ENCODE measurements at regions not wholly inside any gene's neighbourhood (a gene's known extent, or its start where the extent isn't known, plus 50 kb on each side); places are given as distances from the start of the nearest gene placed in this dataset.

DNA sequence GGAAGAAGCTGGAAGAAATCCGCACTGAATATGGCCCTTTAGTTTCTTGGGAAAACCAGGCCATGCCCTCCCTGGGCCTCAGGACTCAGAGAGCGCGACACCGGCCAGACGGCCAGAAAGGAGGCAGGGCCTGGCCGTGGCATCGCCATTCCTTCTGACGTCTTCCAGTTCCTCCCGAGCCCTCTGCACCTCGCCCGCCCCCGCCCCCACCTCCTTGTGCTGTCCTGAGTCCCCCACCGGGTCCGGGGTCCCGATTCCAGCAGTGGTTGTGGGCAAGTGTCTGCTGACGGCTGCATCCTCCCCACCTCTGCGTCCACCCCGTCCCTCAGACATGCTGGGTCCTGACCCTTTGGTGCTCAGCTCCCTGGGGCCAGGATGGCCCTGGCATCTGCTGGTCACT, 312.1 kb upstream of the SHH start:
- DNase-seq (ENCODE audit: low read depth): no peak
- H3K4me3 ChIP-seq (ENCODE audit: control insufficient read depth, low read depth, low read length): no peak overlapping the region
- TF ChIP-seq, protein P1, sequence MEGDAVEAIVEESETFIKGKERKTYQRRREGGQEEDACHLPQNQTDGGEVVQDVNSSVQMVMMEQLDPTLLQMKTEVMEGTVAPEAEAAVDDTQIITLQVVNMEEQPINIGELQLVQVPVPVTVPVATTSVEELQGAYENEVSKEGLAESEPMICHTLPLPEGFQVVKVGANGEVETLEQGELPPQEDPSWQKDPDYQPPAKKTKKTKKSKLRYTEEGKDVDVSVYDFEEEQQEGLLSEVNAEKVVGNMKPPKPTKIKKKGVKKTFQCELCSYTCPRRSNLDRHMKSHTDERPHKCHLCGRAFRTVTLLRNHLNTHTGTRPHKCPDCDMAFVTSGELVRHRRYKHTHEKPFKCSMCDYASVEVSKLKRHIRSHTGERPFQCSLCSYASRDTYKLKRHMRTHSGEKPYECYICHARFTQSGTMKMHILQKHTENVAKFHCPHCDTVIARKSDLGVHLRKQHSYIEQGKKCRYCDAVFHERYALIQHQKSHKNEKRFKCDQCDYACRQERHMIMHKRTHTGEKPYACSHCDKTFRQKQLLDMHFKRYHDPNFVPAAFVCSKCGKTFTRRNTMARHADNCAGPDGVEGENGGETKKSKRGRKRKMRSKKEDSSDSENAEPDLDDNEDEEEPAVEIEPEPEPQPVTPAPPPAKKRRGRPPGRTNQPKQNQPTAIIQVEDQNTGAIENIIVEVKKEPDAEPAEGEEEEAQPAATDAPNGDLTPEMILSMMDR (conservative IDR thresholded peaks at IDR 0.05; ENCODE audit: control insufficient read depth, insufficient read depth, low read depth, low read length): no peak

DNA sequence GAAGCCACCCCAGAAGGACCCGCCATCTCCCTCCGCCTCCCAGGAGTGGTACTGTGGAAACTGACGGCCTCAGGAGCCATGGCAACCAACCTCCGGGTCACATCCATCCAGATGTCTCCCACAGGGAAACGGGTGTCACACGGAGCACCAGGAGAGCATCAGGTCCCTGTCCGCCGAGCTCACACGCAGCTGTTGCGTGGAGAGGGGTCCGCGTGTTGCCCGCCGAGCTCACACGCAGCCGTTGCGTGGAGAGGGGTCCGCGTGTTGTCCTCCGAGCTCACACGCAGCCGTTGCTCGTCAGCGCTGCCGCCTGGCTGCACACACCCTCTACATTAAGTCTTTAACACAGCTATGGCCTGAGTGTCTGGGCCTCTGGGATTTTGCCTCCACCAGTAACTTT, 311.1 kb upstream of the SHH start:
- H3K4me3 ChIP-seq (ENCODE audit: control insufficient read depth, low read depth, low read length): no peak overlapping the region
- no peak for DNase-seq (ENCODE audit: low read depth)
- TF ChIP-seq, protein P1 (conservative IDR thresholded peaks at IDR 0.05; ENCODE audit: control insufficient read depth, insufficient read depth, low read depth, low read length): no peak

DNA sequence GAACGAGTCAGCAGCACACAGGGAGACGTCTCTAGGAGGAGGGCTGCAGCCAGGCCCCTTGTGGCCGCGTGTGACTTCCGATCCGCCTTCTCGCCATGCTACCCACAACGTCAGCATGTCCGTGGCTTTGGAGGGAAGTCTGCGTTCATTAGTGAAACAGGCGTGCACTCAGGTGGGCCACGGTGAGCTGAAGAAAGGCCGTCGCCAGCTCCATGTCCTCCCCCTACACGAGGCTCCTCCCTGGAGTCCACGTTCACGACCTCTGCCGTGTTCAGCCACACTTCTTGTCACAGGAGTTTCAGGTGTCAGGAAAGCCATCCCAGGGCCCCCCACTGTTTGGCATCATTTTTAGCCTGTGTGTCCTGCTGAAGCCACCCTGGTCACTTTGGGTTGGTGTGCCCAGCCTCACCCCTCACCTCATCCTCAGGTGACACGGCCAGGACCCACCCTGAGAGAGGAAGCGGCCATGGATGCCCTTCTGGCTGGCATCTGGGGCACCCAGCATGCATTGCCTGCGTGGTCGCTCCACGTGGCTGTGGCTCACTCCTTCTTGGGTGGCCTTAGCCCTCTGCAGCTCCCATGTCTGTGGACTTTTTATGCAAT, 310.6 kb upstream of the SHH start:
- no peak for DNase-seq (ENCODE audit: low read depth)
- TF ChIP-seq, protein P1 (conservative IDR thresholded peaks at IDR 0.05; ENCODE audit: control insufficient read depth, insufficient read depth, low read depth, low read length): no peak
- H3K4me3 ChIP-seq (ENCODE audit: control insufficient read depth, low read depth, low read length): no peak overlapping the region

DNA sequence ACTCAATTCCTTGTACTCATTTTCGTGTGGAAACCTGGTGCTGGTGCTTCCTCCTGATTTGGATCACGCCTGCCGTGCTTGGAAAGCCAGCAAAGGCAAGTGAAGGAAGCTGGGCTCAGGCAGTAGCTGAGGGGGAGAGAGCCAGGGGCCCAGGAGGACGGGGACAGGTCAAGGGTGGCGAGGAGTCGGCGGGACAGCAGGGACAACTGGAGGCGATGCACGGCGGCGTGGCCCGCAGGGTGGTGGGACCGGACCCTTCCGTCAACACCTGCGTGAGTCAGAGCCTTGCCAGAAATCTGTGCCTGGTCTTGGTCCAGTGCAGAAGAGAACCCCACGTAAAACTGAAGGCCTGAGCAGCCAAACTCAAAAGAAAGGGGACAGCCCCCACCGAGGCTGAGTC, 309.7 kb upstream of the SHH start:
- DNase-seq (ENCODE audit: low read depth): no peak
- TF ChIP-seq, protein P1 (conservative IDR thresholded peaks at IDR 0.05; ENCODE audit: control insufficient read depth, insufficient read depth, low read depth, low read length): no peak
- H3K4me3 ChIP-seq (ENCODE audit: control insufficient read depth, low read depth, low read length): no peak overlapping the region

DNA sequence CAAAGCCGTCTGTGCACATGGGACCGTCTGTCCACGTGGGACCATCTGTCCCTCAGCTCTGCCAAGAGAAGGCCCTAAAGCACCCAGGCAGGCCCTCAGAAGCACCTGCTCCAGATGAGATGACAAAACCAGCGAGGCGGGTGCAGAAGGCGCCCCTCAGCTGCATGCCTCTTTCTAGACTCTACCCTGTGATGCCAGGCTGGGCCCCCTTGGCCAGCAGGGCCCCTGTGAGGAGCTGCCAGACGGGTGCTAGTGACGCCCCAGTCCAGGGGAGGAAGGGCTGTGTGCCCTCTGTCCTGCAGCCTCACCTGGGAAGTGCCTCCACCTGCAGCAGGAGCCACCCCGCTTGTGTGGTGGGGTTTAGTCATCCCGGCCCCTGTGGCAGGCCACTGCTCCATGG, 309.2 kb upstream of the SHH start:
- TF ChIP-seq, protein P1 (conservative IDR thresholded peaks at IDR 0.05; ENCODE audit: control insufficient read depth, insufficient read depth, low read depth, low read length): no peak
- no peak overlapping the region for H3K4me3 ChIP-seq (ENCODE audit: control insufficient read depth, low read depth, low read length)
- DNase-seq (ENCODE audit: low read depth): no peak

DNA sequence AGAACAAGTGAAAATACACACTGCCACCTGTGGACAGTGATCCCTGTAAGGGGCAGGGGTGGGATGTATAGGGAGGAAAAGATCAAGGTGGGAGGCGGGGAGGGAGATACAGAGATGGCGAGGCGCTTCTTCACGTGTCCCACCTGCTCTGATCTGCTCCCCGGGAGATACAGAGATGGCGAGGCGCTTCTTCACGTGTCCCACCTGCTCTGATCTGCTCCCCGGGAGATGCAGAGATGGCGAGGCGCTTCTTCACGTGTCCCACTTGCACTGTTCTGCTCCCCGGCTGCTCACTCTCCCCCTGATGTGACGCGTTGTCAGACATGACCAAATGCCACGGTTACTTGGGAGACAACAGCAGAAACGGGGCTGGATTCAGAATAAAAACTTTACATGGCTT, 308.3 kb upstream of the SHH start:
- H3K4me3 ChIP-seq (ENCODE audit: control insufficient read depth, low read depth, low read length): no peak overlapping the region
- DNase-seq (ENCODE audit: low read depth): no peak
- TF ChIP-seq, protein P1 (conservative IDR thresholded peaks at IDR 0.05; ENCODE audit: control insufficient read depth, insufficient read depth, low read depth, low read length): no peak

DNA sequence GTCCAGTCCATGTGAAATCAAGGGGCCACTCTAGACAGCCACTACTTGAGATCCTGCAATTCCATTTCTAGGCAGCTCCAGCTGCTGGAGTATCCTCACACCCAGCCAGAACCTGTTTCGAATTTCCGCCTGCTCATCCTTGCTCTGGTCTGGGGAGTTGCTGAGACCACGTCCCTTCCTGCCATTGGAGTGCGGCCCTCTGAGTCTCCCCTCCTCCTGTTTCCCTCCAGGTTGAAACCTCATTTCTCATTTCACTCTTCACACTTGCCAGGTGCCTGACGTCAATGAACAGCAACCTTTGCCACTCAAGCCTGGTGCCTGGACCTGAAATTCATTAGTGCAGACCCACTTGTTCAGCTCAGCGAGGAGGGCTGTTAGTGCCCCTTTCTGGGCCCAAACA, 307.5 kb upstream of the SHH start:
- H3K4me3 ChIP-seq (ENCODE audit: control insufficient read depth, low read depth, low read length): no peak overlapping the region
- no peak for DNase-seq (ENCODE audit: low read depth)
- TF ChIP-seq, protein P1 (conservative IDR thresholded peaks at IDR 0.05; ENCODE audit: control insufficient read depth, insufficient read depth, low read depth, low read length): no peak
